Stomach (tissue), 4 donors: ENCODE measurements at regions not wholly inside any gene's neighbourhood (a gene's known extent, or its start where the extent isn't known, plus 50 kb on each side); places are given as distances from the start of the nearest gene placed in this dataset.

Experiments used
- CTCF ChIP-seq, 7 experiments: fragments of 450-650 bp in 4 of 7; fragments of 200-600 bp in 3 of 7; sonication (generic) in 3 of 7; IDR thresholded peaks; one replicate each; pipeline ENCODE4 v1.5.1; 2016 to 2019; ENCODE audit warnings: antibody characterized with exemption in 7 of 7, control low read depth in 2 of 7, mild to moderate bottlenecking in 1 of 7
- EP300 ChIP-seq: sonication (generic); formaldehyde crosslinking; IDR thresholded peaks from one replicate; pipeline ENCODE4 v1.6.1; 2017; ENCODE audit warnings: antibody characterized with exemption
- POLR2A ChIP-seq, 4 donors: fragments of 450-650 bp; IDR thresholded peaks; one replicate each; pipeline ENCODE4 v1.6.1; 2016; ENCODE audit warnings: antibody characterized with exemption in 4 of 4, control low read depth in 2 of 4, mild to moderate bottlenecking in 1 of 4, moderate library complexity in 1 of 4
- POLR2AphosphoS5 ChIP-seq, 3 donors: sonication (generic); formaldehyde crosslinking; IDR thresholded peaks; one replicate each; pipeline ENCODE4 v1.6.1; 2016; ENCODE audit warnings: antibody characterized with exemption in 3 of 3

- TF ChIP-seq EP300 = no peak
- TF ChIP-seq POLR2AphosphoS5 (IDR thresholded peaks at IDR 0.05) = no peak
- no peak for TF ChIP-seq CTCF (IDR thresholded peaks at IDR 0.05)
- TF ChIP-seq POLR2A (IDR thresholded peaks at IDR 0.05) = no peak
These were observed 352.8 kb downstream of the SPRY1 start for GRCh38 chr4:123749383-123749782.
